ENCODE measurements at regions not wholly inside any gene's neighbourhood (a gene's known extent, or its start where the extent isn't known, plus 50 kb on each side); places are given as distances from the start of the nearest gene placed in this dataset.

- intact Hi-C loops (cut with micrococcal nuclease), result no loop called here
- CTCF ChIA-PET, result no interaction called here
- Mint-ChIP-seq H3K36me3 (ENCODE audit: low read depth) (no peaks in the 10 kb centered on the region), H3K27me3 (ENCODE audit: low read depth) (no peaks in the 10 kb centered on the region), H3K4me1 (ENCODE audit: low read depth) (no peaks in the 10 kb centered on the region), H3K4me3 (no peak overlapping the region), H3K9me3 (peaks cover 6% of the 10 kb centered on the region), H3K27ac (no peak overlapping the region)
- DNase-seq, result no peak
Measured at GRCh38 chr14:25759920-25760655, 710.1 kb upstream of the STXBP6 start.

- intact Hi-C loops (cut with micrococcal nuclease), result no loop called here
- Mint-ChIP-seq H3K27me3 (ENCODE audit: low read depth) (no peaks in the 10 kb centered on the region), H3K9me3 (peaks cover 4% of the 10 kb centered on the region), H3K36me3 (ENCODE audit: low read depth) (no peaks in the 10 kb centered on the region), H3K27ac (no peak overlapping the region), H3K4me3 (no peak overlapping the region), H3K4me1 (ENCODE audit: low read depth) (no peaks in the 10 kb centered on the region)
- CTCF ChIA-PET, result no interaction called here
- DNase-seq, result no peak
Measured at GRCh38 chr14:25759256-25759655, 709.3 kb upstream of the STXBP6 start.

- Mint-ChIP-seq H3K9me3 (peaks cover 3% of the 10 kb centered on the region), H3K36me3 (ENCODE audit: low read depth) (no peaks in the 10 kb centered on the region), H3K4me1 (ENCODE audit: low read depth) (no peaks in the 10 kb centered on the region), H3K27ac (no peak overlapping the region), H3K27me3 (ENCODE audit: low read depth) (no peaks in the 10 kb centered on the region), H3K4me3 (no peak overlapping the region)
- no peak for DNase-seq
- intact Hi-C loops (cut with micrococcal nuclease), result no loop called here
- CTCF ChIA-PET, result no interaction called here
Measured at GRCh38 chr14:25757364-25757763, 707.4 kb upstream of the STXBP6 start.

- no peak overlapping the region for H3K4me3 Mint-ChIP-seq
- no peaks in the 10 kb centered on the region for H3K4me1 Mint-ChIP-seq (ENCODE audit: low read depth)
Measured at GRCh38 chr14:25756876-25757275, 706.9 kb upstream of the STXBP6 start.

GRCh38 chr14:25753130-25753529, 703.2 kb upstream of the STXBP6 start:
- peaks cover 3% of the 10 kb centered on the region for H3K9me3 Mint-ChIP-seq
- DNase-seq, result no peak
- H3K4me1 Mint-ChIP-seq (ENCODE audit: low read depth), result no peaks in the 10 kb centered on the region
- no peak overlapping the region for H3K4me3 Mint-ChIP-seq
- no peak overlapping the region for H3K27ac Mint-ChIP-seq
- H3K27me3 Mint-ChIP-seq (ENCODE audit: low read depth), result no peaks in the 10 kb centered on the region
- intact Hi-C loops (cut with micrococcal nuclease), result no loop called here
- no peaks in the 10 kb centered on the region for H3K36me3 Mint-ChIP-seq (ENCODE audit: low read depth)
- CTCF ChIA-PET, result no interaction called here

More at GRCh38 chr14:25756876-25757275, 706.9 kb upstream of the STXBP6 start:
- Mint-ChIP-seq H3K9me3 (peaks cover 3% of the 10 kb centered on the region), H3K36me3 (ENCODE audit: low read depth) (no peaks in the 10 kb centered on the region), H3K27me3 (ENCODE audit: low read depth) (no peaks in the 10 kb centered on the region), H3K27ac (no peak overlapping the region)
- CTCF ChIA-PET, result no interaction called here
- no peak for DNase-seq
- intact Hi-C loops (cut with micrococcal nuclease), result no loop called here

GRCh38 chr14:25750436-25750835, 700.5 kb upstream of the STXBP6 start:
- Mint-ChIP-seq H3K9me3 (peaks cover 2% of the 10 kb centered on the region), H3K4me1 (ENCODE audit: low read depth) (no peaks in the 10 kb centered on the region), H3K36me3 (ENCODE audit: low read depth) (no peaks in the 10 kb centered on the region), H3K27me3 (ENCODE audit: low read depth) (no peaks in the 10 kb centered on the region), H3K4me3 (no peak overlapping the region), H3K27ac (no peak overlapping the region)
- no peak for DNase-seq
- intact Hi-C loops (cut with micrococcal nuclease), result no loop called here
- CTCF ChIA-PET, result no interaction called here

Measured in activated naive CD4-positive, alpha-beta T cell treated with anti-CD3 and anti-CD28 coated beads for 36 hours (primary cell).